HUES48 (cell line): ENCODE measurements at regions not wholly inside any gene's neighbourhood (a gene's known extent, or its start where the extent isn't known, plus 50 kb on each side); places are given as distances from the start of the nearest gene placed in this dataset.

Experiments used
- H3K27ac ChIP-seq: one replicate; pipeline ENCODE4 v1.7.0; 2013; ENCODE audit warnings: low read depth, low read length, inconsistent platforms
- H3K27me3 ChIP-seq: 2 replicates; pipeline ENCODE4 v1.6.1; 2013; ENCODE audit warnings: mild to moderate bottlenecking, low read length; ENCODE audit not compliant: control insufficient read depth, insufficient read depth
- H3K36me3 ChIP-seq: 2 replicates; pipeline ENCODE4 v1.6.1; 2013; ENCODE audit warnings: low read length; ENCODE audit not compliant: control insufficient read depth, insufficient read depth
- H3K4me1 ChIP-seq: 2 replicates; pipeline ENCODE4 v1.6.1; 2013; ENCODE audit warnings: mild to moderate bottlenecking, low read length; ENCODE audit not compliant: control insufficient read depth, insufficient read depth
- H3K4me3 ChIP-seq: 2 replicates; pipeline ENCODE4 v1.5.1; 2013; ENCODE audit warnings: mild to moderate bottlenecking, low read depth, low read length
- H3K9ac ChIP-seq: 2 replicates; pipeline ENCODE4 v1.6.1; 2013; ENCODE audit warnings: mild to moderate bottlenecking, low read depth, low read length, moderate library complexity
- H3K9me3 ChIP-seq: 2 replicates; pipeline ENCODE4 v1.6.1; 2013; ENCODE audit warnings: low read length; ENCODE audit not compliant: control insufficient read depth, insufficient read depth

- no peak overlapping the region for H3K27ac ChIP-seq
- H3K36me3 ChIP-seq = no peaks in the 10 kb centered on the region
- no peaks in the 10 kb centered on the region for H3K4me1 ChIP-seq
- H3K27me3 ChIP-seq = no peaks in the 10 kb centered on the region
- no peaks in the 10 kb centered on the region for H3K9me3 ChIP-seq
- no peak overlapping the region for H3K9ac ChIP-seq
- no peak overlapping the region for H3K4me3 ChIP-seq
These were observed 348.9 kb downstream of the MATN1 start for GRCh38 chr1:30374400-30375070.

DNA sequence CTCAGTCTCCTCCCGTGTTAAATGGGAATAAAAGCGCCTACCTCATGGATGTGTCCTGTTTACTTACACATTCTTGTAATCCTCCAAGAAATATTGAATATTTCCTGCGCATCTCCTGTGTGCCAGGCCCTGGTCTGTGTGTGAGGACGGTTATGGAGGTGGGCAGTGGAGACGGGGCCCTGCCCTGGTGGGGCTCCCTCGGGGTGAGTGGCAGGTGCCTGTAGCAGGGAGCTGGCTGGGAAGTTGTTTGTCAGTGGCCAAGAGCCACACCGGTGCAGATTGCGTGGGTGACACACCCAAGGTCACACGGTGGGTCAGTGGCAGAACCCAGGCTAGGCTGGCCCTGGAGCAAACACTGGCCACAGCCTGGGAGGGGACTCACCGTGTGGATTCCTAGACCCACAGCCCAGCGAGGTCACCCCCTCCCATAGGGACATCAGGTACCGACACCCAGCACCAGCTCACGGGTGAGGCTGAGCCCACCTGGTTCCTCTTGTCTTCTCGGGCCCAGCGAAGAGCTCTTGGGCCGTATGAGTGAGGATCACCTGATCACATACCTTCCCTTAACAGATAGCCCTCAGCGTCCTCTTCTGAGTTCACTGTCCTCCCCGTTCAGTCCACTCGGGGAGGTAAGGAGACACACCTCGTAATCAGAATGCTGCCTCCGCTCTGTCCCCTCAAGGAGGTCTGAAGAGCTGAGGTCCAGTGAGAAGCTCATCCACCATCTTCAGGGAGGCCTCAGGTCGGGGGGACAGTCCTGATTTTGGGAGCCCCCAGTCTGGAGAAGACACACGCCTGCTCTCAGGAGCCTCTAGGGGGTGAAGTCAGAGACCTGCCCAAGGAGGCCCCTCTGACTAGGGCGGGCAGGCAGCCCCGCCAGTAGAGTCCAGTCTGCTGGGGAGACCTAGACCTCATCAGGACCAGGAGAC lies 349.6 kb downstream of the MATN1 start:
- Histone ChIP-seq H3K9ac (no peak overlapping the region), H3K36me3 (no peaks in the 10 kb centered on the region), H3K4me1 (no peaks in the 10 kb centered on the region), H3K27ac (no peak overlapping the region), H3K9me3 (no peaks in the 10 kb centered on the region), H3K27me3 (no peaks in the 10 kb centered on the region), H3K4me3 (no peak overlapping the region)

DNA sequence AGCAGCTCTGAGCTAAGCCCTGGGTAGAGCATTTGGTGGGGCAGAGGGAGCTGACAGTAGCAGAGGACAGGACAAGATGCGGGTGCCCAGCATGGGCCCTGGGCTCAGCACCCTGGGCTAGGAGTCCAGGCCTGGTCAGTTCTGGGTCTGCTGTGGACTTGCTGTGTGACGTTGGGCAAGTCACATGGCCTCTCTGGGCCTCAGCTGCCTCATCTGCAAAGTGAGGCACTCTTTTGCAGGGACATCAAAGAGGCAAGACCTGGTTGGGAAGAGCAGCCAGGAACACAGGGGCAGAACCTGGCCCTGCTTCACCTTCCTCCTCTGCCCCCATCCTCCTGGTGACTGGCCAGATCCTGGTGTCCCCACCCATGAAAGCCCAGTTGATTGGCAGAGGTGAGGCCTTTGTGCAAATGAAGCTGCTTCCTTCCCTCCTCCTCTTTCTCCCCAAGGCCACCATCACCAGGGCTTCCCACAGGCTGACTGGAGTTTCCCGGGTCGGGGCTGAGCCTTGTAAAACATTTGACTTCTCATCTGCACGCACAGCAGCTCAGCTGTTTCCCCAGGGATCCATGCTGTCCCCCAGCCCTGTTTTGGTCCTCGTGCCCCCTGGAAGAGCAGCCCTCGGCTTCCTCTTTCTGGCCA lies 350.5 kb downstream of the MATN1 start:
- H3K27ac ChIP-seq = no peak overlapping the region

DNA sequence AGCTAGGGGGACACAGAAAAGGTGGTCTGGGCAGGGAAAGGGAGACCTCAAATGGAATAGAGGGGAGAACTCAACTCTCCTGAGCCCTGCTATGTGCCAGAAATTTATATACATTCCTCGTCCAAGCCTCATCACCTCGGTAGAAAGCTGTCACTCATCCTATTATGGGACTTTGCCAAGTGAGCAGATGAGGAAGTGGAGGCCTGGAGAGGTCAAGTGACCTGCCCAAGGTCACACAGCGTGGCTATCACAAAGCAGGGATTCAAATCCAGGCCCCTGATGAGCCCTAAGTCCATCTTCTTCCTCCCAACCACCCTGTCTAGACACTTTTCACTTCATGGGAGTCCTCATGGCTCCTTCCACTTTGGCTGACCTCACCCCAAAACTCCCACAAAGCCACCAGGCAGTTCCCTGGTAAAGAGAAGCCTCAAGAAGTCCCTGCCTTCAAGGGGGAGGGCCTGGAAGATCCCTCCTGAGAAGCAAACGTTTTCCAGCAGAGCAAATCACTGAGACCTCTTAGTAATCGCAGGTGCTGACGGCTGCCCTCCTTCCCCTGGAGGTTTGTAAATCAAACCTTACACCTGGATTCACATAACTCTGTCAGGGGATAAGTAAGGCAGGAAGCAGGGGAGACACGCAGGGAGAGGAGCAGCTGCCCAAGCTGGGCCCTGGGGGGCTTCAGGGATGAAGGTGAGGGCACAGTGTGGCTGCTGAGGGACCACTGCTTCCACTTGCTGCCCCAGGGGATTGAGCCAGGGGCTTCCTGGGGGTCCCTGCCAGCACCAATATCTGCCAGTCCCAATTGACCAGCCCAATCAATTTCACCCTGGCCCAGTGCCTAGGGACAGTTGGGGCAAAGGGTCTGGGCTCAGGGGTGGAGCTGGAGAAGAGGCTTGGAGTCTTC lies 351.2 kb downstream of the MATN1 start:
- H3K9ac ChIP-seq = no peak overlapping the region
- no peaks in the 10 kb centered on the region for H3K27me3 ChIP-seq
- H3K36me3 ChIP-seq = no peaks in the 10 kb centered on the region
- no peaks in the 10 kb centered on the region for H3K4me1 ChIP-seq
- H3K27ac ChIP-seq = no peak overlapping the region
- no peaks in the 10 kb centered on the region for H3K9me3 ChIP-seq
- no peak overlapping the region for H3K4me3 ChIP-seq

More for the DNA sequence above, 350.5 kb downstream of the MATN1 start:
- Histone ChIP-seq H3K27me3 (no peaks in the 10 kb centered on the region), H3K4me3 (no peak overlapping the region), H3K9me3 (no peaks in the 10 kb centered on the region), H3K9ac (no peak overlapping the region), H3K4me1 (no peaks in the 10 kb centered on the region), H3K36me3 (no peaks in the 10 kb centered on the region)

DNA sequence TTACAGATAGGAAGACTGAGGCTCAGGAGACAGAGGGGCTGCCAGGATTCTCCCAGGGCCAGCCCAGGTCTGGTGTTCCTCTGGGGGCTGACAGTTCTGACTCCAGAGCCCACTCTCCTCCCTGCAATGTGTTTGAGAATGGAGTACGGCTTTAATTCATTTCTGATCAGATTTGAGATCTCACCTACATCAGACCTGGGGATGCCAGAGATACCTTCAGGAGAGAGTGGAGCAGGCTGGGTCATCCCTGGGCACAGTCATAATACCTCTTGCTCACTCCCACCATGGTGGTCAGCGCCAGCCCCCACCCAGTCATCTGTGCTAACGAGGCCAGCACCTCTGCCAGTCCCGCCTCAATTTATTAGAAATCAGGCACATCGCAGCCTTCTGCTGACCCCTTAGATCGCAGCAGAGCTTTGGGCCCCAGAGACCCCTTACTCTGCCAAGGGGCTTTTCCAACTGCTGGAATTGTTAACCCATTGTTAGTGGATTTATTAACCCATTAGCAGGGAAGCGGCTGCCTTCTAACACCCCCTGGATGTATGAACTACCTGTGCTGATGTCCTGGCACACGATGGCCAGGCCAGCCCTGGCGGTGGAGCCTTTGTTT lies 352.1 kb downstream of the MATN1 start:
- Histone ChIP-seq H3K27ac (no peak overlapping the region), H3K9ac (no peak overlapping the region), H3K9me3 (no peaks in the 10 kb centered on the region), H3K27me3 (no peaks in the 10 kb centered on the region), H3K4me1 (no peaks in the 10 kb centered on the region), H3K4me3 (no peak overlapping the region), H3K36me3 (no peaks in the 10 kb centered on the region)

DNA sequence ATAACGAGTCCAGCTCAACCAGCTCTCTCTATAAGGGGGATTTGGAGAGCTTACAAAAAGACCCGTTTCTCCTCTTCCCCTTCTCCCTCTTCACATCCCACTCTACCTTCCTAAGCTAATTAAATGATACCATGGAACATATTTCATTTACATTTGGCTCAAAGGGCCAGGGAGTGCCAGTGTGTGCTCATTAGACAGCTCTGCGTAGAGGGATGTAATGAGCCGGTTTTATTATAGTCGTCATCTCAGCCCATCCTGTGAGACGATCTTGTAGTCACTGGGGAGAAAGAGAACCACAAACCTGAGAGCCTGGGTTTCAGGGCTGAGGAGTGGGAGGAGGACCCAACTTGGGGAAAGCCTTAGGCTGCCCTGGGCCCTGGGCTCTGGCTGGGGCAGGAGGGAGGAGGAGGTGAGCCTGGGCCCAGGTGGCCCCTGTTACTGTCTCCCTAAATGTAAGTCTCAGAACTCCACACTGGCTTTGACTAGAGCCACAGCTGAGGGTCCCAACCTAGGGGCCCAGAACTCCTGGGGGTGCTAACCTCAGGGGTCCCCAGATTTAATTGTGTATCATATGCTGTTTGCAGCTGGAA lies 354.6 kb downstream of the MATN1 start:
- Histone ChIP-seq H3K27me3 (no peaks in the 10 kb centered on the region), H3K9ac (no peak overlapping the region), H3K36me3 (no peaks in the 10 kb centered on the region), H3K4me3 (no peak overlapping the region), H3K27ac (no peak overlapping the region), H3K9me3 (no peaks in the 10 kb centered on the region), H3K4me1 (no peaks in the 10 kb centered on the region)

- Histone ChIP-seq H3K9me3 (no peaks in the 10 kb centered on the region), H3K27me3 (no peaks in the 10 kb centered on the region), H3K4me1 (no peaks in the 10 kb centered on the region), H3K36me3 (no peaks in the 10 kb centered on the region), H3K9ac (no peak overlapping the region), H3K4me3 (no peak overlapping the region), H3K27ac (no peak overlapping the region)
These were observed 356.5 kb downstream of the MATN1 start for GRCh38 chr1:30366911-30367310.

GRCh38 chr1:30366199-30366598 lies 357.2 kb downstream of the MATN1 start:
- Histone ChIP-seq H3K27me3 (no peaks in the 10 kb centered on the region), H3K9me3 (no peaks in the 10 kb centered on the region), H3K36me3 (no peaks in the 10 kb centered on the region), H3K4me3 (no peak overlapping the region), H3K4me1 (no peaks in the 10 kb centered on the region), H3K27ac (no peak overlapping the region), H3K9ac (no peak overlapping the region)

- Histone ChIP-seq H3K4me1 (no peaks in the 10 kb centered on the region), H3K9ac (no peak overlapping the region), H3K36me3 (no peaks in the 10 kb centered on the region), H3K4me3 (no peak overlapping the region), H3K27ac (no peak overlapping the region), H3K27me3 (no peaks in the 10 kb centered on the region), H3K9me3 (no peaks in the 10 kb centered on the region)
These were observed 357.8 kb downstream of the MATN1 start for GRCh38 chr1:30365596-30365995.

DNA sequence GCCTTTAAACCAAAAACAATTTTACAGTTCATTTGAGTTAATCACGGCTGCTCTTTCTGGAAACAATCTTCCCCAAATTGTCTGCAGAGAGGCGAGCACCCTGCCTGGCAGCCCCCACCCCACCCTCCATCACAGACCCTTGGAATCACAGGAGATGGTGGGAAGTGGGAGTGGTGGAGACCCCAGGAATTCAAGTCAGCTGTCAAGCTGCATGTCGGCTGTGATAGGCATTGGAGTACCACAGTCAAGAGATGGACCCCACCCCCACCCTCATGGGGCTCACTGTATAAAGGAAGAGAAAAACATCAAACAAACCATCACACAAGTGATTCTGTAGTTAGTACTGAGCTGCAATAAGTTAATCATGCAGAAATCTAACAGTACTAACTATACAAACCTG lies 360.4 kb downstream of the MATN1 start:
- Histone ChIP-seq H3K4me1 (no peaks in the 10 kb centered on the region), H3K36me3 (no peaks in the 10 kb centered on the region), H3K9me3 (no peaks in the 10 kb centered on the region), H3K9ac (no peak overlapping the region), H3K27ac (no peak overlapping the region), H3K27me3 (no peaks in the 10 kb centered on the region), H3K4me3 (no peak overlapping the region)
